ENCODE measurements at regions not wholly inside any gene's neighbourhood (a gene's known extent, or its start where the extent isn't known, plus 50 kb on each side); places are given as distances from the start of the nearest gene placed in this dataset.

DNA sequence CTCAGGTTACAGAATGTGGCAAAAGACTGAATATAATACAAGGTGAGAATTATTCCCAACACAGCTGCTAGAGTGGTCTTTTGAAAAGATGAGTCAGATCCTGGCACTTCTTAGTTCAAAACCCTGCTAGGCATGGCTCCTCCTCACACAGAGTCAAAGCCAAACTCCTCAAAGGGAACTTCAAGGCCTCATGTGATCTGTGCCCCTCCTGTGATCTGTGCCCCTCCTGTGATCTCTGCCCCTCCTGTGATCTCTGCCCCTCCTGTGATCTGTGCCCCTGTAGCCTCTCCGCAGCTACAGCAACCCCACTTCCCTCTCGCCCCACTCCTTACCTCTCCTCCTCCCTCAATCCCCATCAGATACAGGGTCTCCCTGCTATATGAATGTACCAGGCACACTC is 525.5 kb upstream of the CCNG1 start:
- Histone ChIP-seq H3F3A (replicated peaks; ENCODE audit: insufficient read depth) (no peaks in the 10 kb centered on the region), H3K4me3 (ENCODE audit: low read depth in 2 of 2, low read length in 1 of 2) (no peak overlapping the region), H4K20me1 (ENCODE audit: insufficient read depth) (no peaks in the 10 kb centered on the region), H3K9me2 (no peaks in the 10 kb centered on the region), H3K4me1 (ENCODE audit: control insufficient read depth in 1 of 2, insufficient read depth in 2 of 2, low read depth in 1 of 2, low read length in 1 of 2) (no peaks in the 10 kb centered on the region), H3K79me2 (ENCODE audit: insufficient read depth) (no peaks in the 10 kb centered on the region), H3K36me3 (replicated peaks in 1 of 2; ENCODE audit: control insufficient read depth in 1 of 2, insufficient read depth in 2 of 2, low read length in 1 of 2) (no peaks in the 10 kb centered on the region), H3K27ac (ENCODE audit: low read depth in 2 of 2, low read length in 1 of 2) (no peak overlapping the region), H3K9me3 (no peaks in the 10 kb centered on the region; the same call in 1 of the 2 replicates), H3K4me2 (no peak overlapping the region), H3K9ac (no peak overlapping the region), H3K27me3 (ENCODE audit: insufficient read depth) (no peaks in the 10 kb centered on the region), H2AFZ (ENCODE audit: low read depth) (no peak overlapping the region)
- no peak for TF ChIP-seq MEF2A (IDR thresholded peaks at IDR 0.05; ENCODE audit: borderline replicate concordance, low read depth)
- TF ChIP-seq RCOR1 (IDR thresholded peaks at IDR 0.05; ENCODE audit: low read length): no peak
- TF ChIP-seq NRF1 (IDR thresholded peaks at IDR 0.05; ENCODE audit: low read depth, low read length): no peak
- TF ChIP-seq ELF1 (IDR thresholded peaks at IDR 0.05): no peak
- TF ChIP-seq CHD2 (IDR thresholded peaks at IDR 0.05; ENCODE audit: low read length, partially characterized antibody): no peak
- TF ChIP-seq, protein P1, sequence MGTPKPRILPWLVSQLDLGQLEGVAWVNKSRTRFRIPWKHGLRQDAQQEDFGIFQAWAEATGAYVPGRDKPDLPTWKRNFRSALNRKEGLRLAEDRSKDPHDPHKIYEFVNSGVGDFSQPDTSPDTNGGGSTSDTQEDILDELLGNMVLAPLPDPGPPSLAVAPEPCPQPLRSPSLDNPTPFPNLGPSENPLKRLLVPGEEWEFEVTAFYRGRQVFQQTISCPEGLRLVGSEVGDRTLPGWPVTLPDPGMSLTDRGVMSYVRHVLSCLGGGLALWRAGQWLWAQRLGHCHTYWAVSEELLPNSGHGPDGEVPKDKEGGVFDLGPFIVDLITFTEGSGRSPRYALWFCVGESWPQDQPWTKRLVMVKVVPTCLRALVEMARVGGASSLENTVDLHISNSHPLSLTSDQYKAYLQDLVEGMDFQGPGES (IDR thresholded peaks at IDR 0.05; ENCODE audit: low read depth, low read length): no peak
- no peak for TF ChIP-seq EZH2phosphoT487 (IDR thresholded peaks at IDR 0.05; ENCODE audit: borderline replicate concordance, low read depth)
- no peak for TF ChIP-seq GABPA (IDR thresholded peaks at IDR 0.05; ENCODE audit: low read depth)
- TF ChIP-seq SMC3 (IDR thresholded peaks at IDR 0.05; ENCODE audit: low read depth, low read length): no peak
- TF ChIP-seq, protein P2, sequence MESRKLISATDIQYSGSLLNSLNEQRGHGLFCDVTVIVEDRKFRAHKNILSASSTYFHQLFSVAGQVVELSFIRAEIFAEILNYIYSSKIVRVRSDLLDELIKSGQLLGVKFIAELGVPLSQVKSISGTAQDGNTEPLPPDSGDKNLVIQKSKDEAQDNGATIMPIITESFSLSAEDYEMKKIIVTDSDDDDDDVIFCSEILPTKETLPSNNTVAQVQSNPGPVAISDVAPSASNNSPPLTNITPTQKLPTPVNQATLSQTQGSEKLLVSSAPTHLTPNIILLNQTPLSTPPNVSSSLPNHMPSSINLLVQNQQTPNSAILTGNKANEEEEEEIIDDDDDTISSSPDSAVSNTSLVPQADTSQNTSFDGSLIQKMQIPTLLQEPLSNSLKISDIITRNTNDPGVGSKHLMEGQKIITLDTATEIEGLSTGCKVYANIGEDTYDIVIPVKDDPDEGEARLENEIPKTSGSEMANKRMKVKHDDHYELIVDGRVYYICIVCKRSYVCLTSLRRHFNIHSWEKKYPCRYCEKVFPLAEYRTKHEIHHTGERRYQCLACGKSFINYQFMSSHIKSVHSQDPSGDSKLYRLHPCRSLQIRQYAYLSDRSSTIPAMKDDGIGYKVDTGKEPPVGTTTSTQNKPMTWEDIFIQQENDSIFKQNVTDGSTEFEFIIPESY (IDR thresholded peaks at IDR 0.05; ENCODE audit: borderline replicate concordance, low read depth): no peak
- TF ChIP-seq JUND (IDR thresholded peaks at IDR 0.05): no peak
- no peak for TF ChIP-seq TEAD4 (IDR thresholded peaks at IDR 0.05; ENCODE audit: borderline replicate concordance, insufficient read depth)
- TF ChIP-seq, protein P3, sequence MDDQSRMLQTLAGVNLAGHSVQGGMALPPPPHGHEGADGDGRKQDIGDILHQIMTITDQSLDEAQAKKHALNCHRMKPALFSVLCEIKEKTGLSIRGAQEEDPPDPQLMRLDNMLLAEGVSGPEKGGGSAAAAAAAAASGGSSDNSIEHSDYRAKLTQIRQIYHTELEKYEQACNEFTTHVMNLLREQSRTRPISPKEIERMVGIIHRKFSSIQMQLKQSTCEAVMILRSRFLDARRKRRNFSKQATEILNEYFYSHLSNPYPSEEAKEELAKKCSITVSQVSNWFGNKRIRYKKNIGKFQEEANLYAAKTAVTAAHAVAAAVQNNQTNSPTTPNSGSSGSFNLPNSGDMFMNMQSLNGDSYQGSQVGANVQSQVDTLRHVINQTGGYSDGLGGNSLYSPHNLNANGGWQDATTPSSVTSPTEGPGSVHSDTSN (IDR thresholded peaks at IDR 0.05): no peak
- TF ChIP-seq, protein P4, sequence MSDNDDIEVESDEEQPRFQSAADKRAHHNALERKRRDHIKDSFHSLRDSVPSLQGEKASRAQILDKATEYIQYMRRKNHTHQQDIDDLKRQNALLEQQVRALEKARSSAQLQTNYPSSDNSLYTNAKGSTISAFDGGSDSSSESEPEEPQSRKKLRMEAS (IDR thresholded peaks at IDR 0.05; ENCODE audit: low read depth): no peak
- TF ChIP-seq FOXJ3 (CRISPR knock-in tag; IDR thresholded peaks at IDR 0.05): no peak
- TF ChIP-seq, protein P5, sequence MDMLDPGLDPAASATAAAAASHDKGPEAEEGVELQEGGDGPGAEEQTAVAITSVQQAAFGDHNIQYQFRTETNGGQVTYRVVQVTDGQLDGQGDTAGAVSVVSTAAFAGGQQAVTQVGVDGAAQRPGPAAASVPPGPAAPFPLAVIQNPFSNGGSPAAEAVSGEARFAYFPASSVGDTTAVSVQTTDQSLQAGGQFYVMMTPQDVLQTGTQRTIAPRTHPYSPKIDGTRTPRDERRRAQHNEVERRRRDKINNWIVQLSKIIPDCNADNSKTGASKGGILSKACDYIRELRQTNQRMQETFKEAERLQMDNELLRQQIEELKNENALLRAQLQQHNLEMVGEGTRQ (IDR thresholded peaks at IDR 0.05; ENCODE audit: borderline replicate concordance, low read depth, low read length): no peak
- no peak for TF ChIP-seq RAD21 (IDR thresholded peaks at IDR 0.05; ENCODE audit: low read length)
- TF ChIP-seq GATA2 (CRISPR knock-in tag; IDR thresholded peaks at IDR 0.05): no peak
- WGBS (ENCODE audit: low lambda C conversion rate): 0% methylated on average over 2 of the region's 2 CpGs
- CTCF ChIA-PET: no interaction called here
- no peak for DNase-seq
- POLR2A ChIA-PET: no interaction called here

All from SK-N-SH (cell line).